WTC11 (cell line): ENCODE measurements at regions not wholly inside any gene's neighbourhood (a gene's known extent, or its start where the extent isn't known, plus 50 kb on each side); places are given as distances from the start of the nearest gene placed in this dataset.
"Not testable (repeated sequence)": the region's sequence is repeated elsewhere in the genome, so short reads cannot be mapped to it uniquely, and the experiment has no call there.

Source experiments
- ATAC-seq: fragments of 200-7000 bp; cut with Tn5 transposase; 2 replicates; pipeline ENCODE4 v1.10.0; 2021; ENCODE audit warnings: mild to moderate bottlenecking, moderate library complexity
- CTCF ChIA-PET: fragments of 300-600 bp; sonication (Branson Sonifier 250); formaldehyde crosslinking; loops from one replicate; lab custom pipeline; 2021; ENCODE audit warnings: antibody characterized with exemption; lab: Charles Lee
- POLR2A ChIA-PET: fragments of 350-600 bp; sonication (Branson Sonifier 250); formaldehyde crosslinking; loops from one replicate; lab custom pipeline; 2021; ENCODE audit warnings: antibody characterized with exemption; lab: Charles Lee
- DNase-seq: peaks from one replicate; pipeline ENCODE4 v3.0.0; 2021; ENCODE audit warnings: low spot score
- H3K27ac Mint-ChIP-seq: 2 replicates; pipeline ENCODE4 v1.8.0; 2021; ENCODE audit warnings: mixed read lengths
- H3K27me3 Mint-ChIP-seq: 2 replicates; pipeline ENCODE4 v1.8.0; 2021; ENCODE audit warnings: low read depth, mild to moderate bottlenecking, moderate library complexity, mixed read lengths
- H3K36me3 Mint-ChIP-seq: 2 replicates; pipeline ENCODE4 v1.8.0; 2021; ENCODE audit warnings: mixed read lengths
- H3K4me1 Mint-ChIP-seq: 2 replicates; pipeline ENCODE4 v1.8.0; 2022; ENCODE audit warnings: mixed read lengths
- H3K4me3 Mint-ChIP-seq: 2 replicates; pipeline ENCODE4 v1.8.0; 2021; ENCODE audit warnings: mild to moderate bottlenecking, moderate library complexity, mixed read lengths
- H3K9me3 Mint-ChIP-seq: 2 replicates; pipeline ENCODE4 v1.8.0; 2021; ENCODE audit warnings: mixed read lengths
- AFF4 ChIP-seq: sonication (generic); formaldehyde crosslinking; IDR thresholded peaks from 2 replicates; pipeline ENCODE4 v1.8.1; 2023; ENCODE audit warnings: mild to moderate bottlenecking, missing genetic modification reagents, borderline replicate concordance
- AR ChIP-seq: fragments of 250-450 bp; sonication (Bioruptor Pico); IDR thresholded peaks from 2 replicates; pipeline ENCODE4 v1.9.0; 2021; ENCODE audit warnings: mild to moderate bottlenecking
- ARID4B ChIP-seq: sonication (generic); formaldehyde crosslinking; IDR thresholded peaks from 2 replicates; pipeline ENCODE4 v1.8.0; 2023; ENCODE audit warnings: missing genetic modification reagents, mild to moderate bottlenecking, borderline replicate concordance
- ATF1 ChIP-seq: sonication (generic); formaldehyde crosslinking; IDR thresholded peaks from 2 replicates; pipeline ENCODE4 v1.8.1; 2023; ENCODE audit warnings: mild to moderate bottlenecking, moderate library complexity, missing genetic modification reagents
- CREM ChIP-seq: sonication (generic); formaldehyde crosslinking; IDR thresholded peaks from 2 replicates; pipeline ENCODE4 v1.8.1; 2022; ENCODE audit warnings: mild to moderate bottlenecking, missing genetic modification reagents, moderate library complexity
- ELF4 ChIP-seq: sonication (generic); formaldehyde crosslinking; IDR thresholded peaks from 2 replicates; pipeline ENCODE4 v1.8.1; 2022; ENCODE audit warnings: low read depth, mild to moderate bottlenecking, moderate library complexity, missing genetic modification reagents
- ETV6 ChIP-seq: sonication (generic); formaldehyde crosslinking; IDR thresholded peaks from 2 replicates; pipeline ENCODE4 v1.8.1; 2022; ENCODE audit warnings: mild to moderate bottlenecking, missing genetic modification reagents
- GTF2I ChIP-seq: fragments of 250-450 bp; sonication (Bioruptor Pico); conservative IDR thresholded peaks from 2 replicates; pipeline ENCODE4 v1.4.0; 2021; ENCODE audit warnings: mild to moderate bottlenecking
- STAT6 ChIP-seq: sonication (generic); formaldehyde crosslinking; conservative IDR thresholded peaks from 2 replicates; pipeline ENCODE4 v1.8.1; 2023; ENCODE audit warnings: mild to moderate bottlenecking, low read depth, missing genetic modification reagents, moderate library complexity
- ZNF138 ChIP-seq: sonication (generic); formaldehyde crosslinking; conservative IDR thresholded peaks from 2 replicates; pipeline ENCODE4 v1.8.1; 2022; ENCODE audit warnings: mild to moderate bottlenecking, moderate library complexity, missing genetic modification reagents
- ZNF219 ChIP-seq: sonication (generic); formaldehyde crosslinking; IDR thresholded peaks from 2 replicates; pipeline ENCODE4 v1.8.0; 2023; ENCODE audit warnings: missing genetic modification reagents, mild to moderate bottlenecking, borderline replicate concordance

GRCh38 chr4:149045731-149046130 lies 603.5 kb upstream of the NR3C2 start:
- DNase-seq: no peak
- Mint-ChIP-seq H3K9me3 (peaks cover 30% of the 10 kb centered on the region), H3K4me1 (no peaks in the 10 kb centered on the region), H3K36me3 (peaks cover 4% of the 10 kb centered on the region; the same call in 1 of the 2 replicates), H3K27me3 (no peaks in the 10 kb centered on the region), H3K4me3 (no peak overlapping the region), H3K27ac (no peak overlapping the region)
- ChIA-PET CTCF (no interaction called here), POLR2A (no interaction called here)
- TF ChIP-seq GTF2I (no peak), ETV6 (CRISPR knock-in tag) (no peak), AFF4 (CRISPR knock-in tag) (no peak), ZNF219 (CRISPR knock-in tag) (no peak), AR (CRISPR knock-in tag) (no peak), ZNF138 (no peak), ELF4 (CRISPR knock-in tag) (no peak), STAT6 (CRISPR knock-in tag) (no peak), ARID4B (CRISPR knock-in tag) (no peak), ATF1 (CRISPR knock-in tag) (no peak), CREM (CRISPR knock-in tag) (no peak)
- ATAC-seq: no peak

GRCh38 chr4:149039786-149040185 lies 597.6 kb upstream of the NR3C2 start:
- CTCF ChIA-PET, H3K27me3 Mint-ChIP-seq, DNase-seq, H3K4me3 Mint-ChIP-seq, ATAC-seq, H3K27ac Mint-ChIP-seq, POLR2A ChIA-PET, H3K4me1 Mint-ChIP-seq: not testable (repeated sequence)
- Mint-ChIP-seq H3K9me3 (peaks cover 32% of the 10 kb centered on the region), H3K36me3 (peaks cover 12% of the 10 kb centered on the region)
